H9 (cell line): ENCODE measurements at regions not wholly inside any gene's neighbourhood (a gene's known extent, or its start where the extent isn't known, plus 50 kb on each side); places are given as distances from the start of the nearest gene placed in this dataset.

Source experiments
- DNase-seq: peaks from one replicate; pipeline ENCODE4 v3.0.0-alpha.2; 2017
- H2AFZ ChIP-seq: one replicate; pipeline ENCODE4 v1.6.1; 2013; ENCODE audit warnings: mild to moderate bottlenecking, low read length, control low read depth, moderate library complexity
- H2AK5ac ChIP-seq: 2 replicates; pipeline ENCODE4 v1.6.1; 2013; ENCODE audit warnings: low read length, control low read depth, mixed read lengths; ENCODE audit not compliant: insufficient read length
- H2BK120ac ChIP-seq: one replicate; pipeline ENCODE4 v1.6.1; 2013; ENCODE audit warnings: low read depth, mild to moderate bottlenecking, low read length, control low read depth, inconsistent platforms; ENCODE audit not compliant: poor library complexity, severe bottlenecking
- H2BK12ac ChIP-seq: 2 replicates; pipeline ENCODE4 v1.6.1; 2013; ENCODE audit warnings: low read length, control low read depth, mixed read lengths, low read depth; ENCODE audit not compliant: insufficient read length
- H2BK15ac ChIP-seq: 2 replicates; pipeline ENCODE4 v1.6.1; 2013; ENCODE audit warnings: low read depth, low read length, control low read depth
- H2BK20ac ChIP-seq: one replicate; pipeline ENCODE4 v1.6.1; 2013; ENCODE audit warnings: low read depth, mild to moderate bottlenecking, low read length, control low read depth, inconsistent platforms; ENCODE audit not compliant: poor library complexity, severe bottlenecking
- H2BK5ac ChIP-seq: 2 replicates; pipeline ENCODE4 v1.6.1; 2013; ENCODE audit warnings: low read length, control low read depth, mixed read lengths; ENCODE audit not compliant: insufficient read length
- H3K14ac ChIP-seq: 2 replicates; pipeline ENCODE4 v1.6.1; 2013; ENCODE audit warnings: low read length, control low read depth; ENCODE audit not compliant: insufficient read depth
- H3K18ac ChIP-seq: 2 replicates; pipeline ENCODE4 v1.6.1; 2013; ENCODE audit warnings: low read depth, mild to moderate bottlenecking, mixed read lengths, low read length, control low read depth; ENCODE audit not compliant: insufficient read length
- H3K23ac ChIP-seq: 2 replicates; pipeline ENCODE4 v1.6.1; 2013; ENCODE audit warnings: low read length, control low read depth, mixed read lengths, low read depth; ENCODE audit not compliant: insufficient read length
- H3K23me2 ChIP-seq: 2 replicates; pipeline ENCODE4 v1.6.1; 2013; ENCODE audit warnings: low read depth, mild to moderate bottlenecking, mixed read lengths, low read length, control low read depth; ENCODE audit not compliant: insufficient read length, poor library complexity, severe bottlenecking
- H3K27ac ChIP-seq: 2 replicates; pipeline ENCODE4 v1.5.1; 2013; ENCODE audit warnings: low read length, control low read depth, mixed read lengths, low read depth; ENCODE audit not compliant: insufficient read length
- H3K27me3 ChIP-seq: 2 replicates; pipeline ENCODE4 v1.6.1; 2013; ENCODE audit warnings: low read length, control low read depth, inconsistent platforms; ENCODE audit not compliant: insufficient read depth
- H3K4ac ChIP-seq: 2 replicates; pipeline ENCODE4 v1.6.1; 2013; ENCODE audit warnings: low read depth, mild to moderate bottlenecking, control low read depth, inconsistent platforms, low read length, moderate library complexity
- H3K4me1 ChIP-seq: 2 replicates; pipeline ENCODE4 v1.6.1; 2013; ENCODE audit warnings: low read length, control low read depth, inconsistent platforms; ENCODE audit not compliant: insufficient read depth
- H3K4me2 ChIP-seq: 2 replicates; pipeline ENCODE4 v1.6.1; 2013; ENCODE audit warnings: low read length, control low read depth, mixed read lengths; ENCODE audit not compliant: insufficient read length, insufficient read depth
- H3K56ac ChIP-seq: 2 replicates; pipeline ENCODE4 v1.6.1; 2013; ENCODE audit warnings: low read depth, mild to moderate bottlenecking, mixed read lengths, low read length, control low read depth; ENCODE audit not compliant: insufficient read length
- H3K79me1 ChIP-seq: 2 replicates; pipeline ENCODE4 v1.6.1; 2013; ENCODE audit warnings: low read depth, mild to moderate bottlenecking, moderate library complexity, low read length, control low read depth, inconsistent platforms; ENCODE audit not compliant: insufficient read depth, poor library complexity, severe bottlenecking
- H3K79me2 ChIP-seq: 2 replicates; pipeline ENCODE4 v1.6.1; 2013; ENCODE audit warnings: low read length, control low read depth, inconsistent platforms; ENCODE audit not compliant: insufficient read depth
- H3K9ac ChIP-seq: 2 replicates; pipeline ENCODE4 v1.6.1; 2013; ENCODE audit warnings: low read length, control low read depth, mixed read lengths; ENCODE audit not compliant: insufficient read length; ENCODE audit errors: extremely low read depth
- H3K9me3 ChIP-seq: one replicate; pipeline ENCODE4 v1.6.1; 2013; ENCODE audit warnings: low read depth, low read length, inconsistent platforms; ENCODE audit not compliant: control insufficient read depth
- H3T11ph ChIP-seq: one replicate; pipeline ENCODE4 v1.6.1; 2013; ENCODE audit warnings: mild to moderate bottlenecking, low read length, control low read depth, inconsistent platforms
- H4K20me1 ChIP-seq: one replicate; pipeline ENCODE4 v1.6.1; 2013; ENCODE audit not compliant: control insufficient read depth, insufficient read length, insufficient read depth
- H4K5ac ChIP-seq: 2 replicates; pipeline ENCODE4 v1.6.1; 2013; ENCODE audit warnings: low read depth, mild to moderate bottlenecking, mixed read lengths, low read length, control low read depth; ENCODE audit not compliant: insufficient read length
- H4K8ac ChIP-seq: replicated peaks from 2 replicates; pipeline ENCODE4 v1.6.1; 2013; ENCODE audit warnings: low read length, control low read depth, mixed read lengths, low read depth; ENCODE audit not compliant: insufficient read length
- H4K91ac ChIP-seq: 2 replicates; pipeline ENCODE4 v1.6.1; 2013; ENCODE audit warnings: low read depth, mild to moderate bottlenecking, moderate library complexity, mixed read lengths, low read length, control low read depth; ENCODE audit not compliant: insufficient read length
- H3K27ac Mint-ChIP-seq, 3 experiments: 2 replicates in 2 of 3; 3 replicates in 1 of 3; pipeline ENCODE4 v1.8.0; 2020 to 2021; ENCODE audit warnings: mixed read lengths in 3 of 3, mild to moderate bottlenecking in 1 of 3, moderate library complexity in 1 of 3
- H3K27me3 Mint-ChIP-seq: 2 replicates; pipeline ENCODE4 v1.8.0; 2021; ENCODE audit warnings: low read depth, mild to moderate bottlenecking, moderate library complexity, mixed read lengths
- H3K36me3 Mint-ChIP-seq, 3 experiments: 2 replicates in 2 of 3; 3 replicates in 1 of 3; pipeline ENCODE4 v1.8.0; 2020 to 2021; ENCODE audit warnings: low read depth in 3 of 3, mixed read lengths in 3 of 3; ENCODE audit not compliant: insufficient read depth in 1 of 3
- H3K4me1 Mint-ChIP-seq, 2 experiments: 2 replicates each; pipeline ENCODE4 v1.8.0; 2020; ENCODE audit warnings: mixed read lengths in 2 of 2
- H3K4me3 Mint-ChIP-seq, 2 experiments: 2 replicates in 1 of 2; 3 replicates in 1 of 2; pipeline ENCODE4 v1.8.0; 2020 to 2021; ENCODE audit warnings: mild to moderate bottlenecking in 2 of 2, mixed read lengths in 2 of 2, moderate library complexity in 1 of 2
- H3K9me3 Mint-ChIP-seq, 2 experiments: 2 replicates in 1 of 2; 3 replicates in 1 of 2; pipeline ENCODE4 v1.8.0; 2020; ENCODE audit warnings: mild to moderate bottlenecking in 2 of 2, mixed read lengths in 2 of 2, moderate library complexity in 1 of 2
- CTCF ChIP-seq: fragments of 200-600 bp; sonication (generic); conservative IDR thresholded peaks from 3 replicates; pipeline ENCODE4 v1.8.0; 2021; ENCODE audit warnings: antibody characterized with exemption, mild to moderate bottlenecking

GRCh38 chr7:113548137-113548536, 370.7 kb downstream of the PPP1R3A start:
- H2BK20ac ChIP-seq: no peak overlapping the region
- H3K9me3 Mint-ChIP-seq: peaks cover 0 to 30% of the 10 kb centered on the region in 2 experiments; a peak in 2 of 5 replicates
- H3K18ac ChIP-seq: no peak overlapping the region
- no peak overlapping the region for H2BK5ac ChIP-seq
- no peaks in the 10 kb centered on the region; a peak in 1 of 7 replicates for H3K36me3 Mint-ChIP-seq
- no peak overlapping the region for H2AFZ ChIP-seq
- H3K23ac ChIP-seq: no peak overlapping the region
- no peak overlapping the region for H4K5ac ChIP-seq
- H2BK15ac ChIP-seq: no peak overlapping the region
- no peak overlapping the region for H3K4ac ChIP-seq
- no peaks in the 10 kb centered on the region for H3K79me1 ChIP-seq
- H3K4me1 ChIP-seq: no peaks in the 10 kb centered on the region
- no peak overlapping the region for H2BK120ac ChIP-seq
- H3K56ac ChIP-seq: no peak overlapping the region
- DNase-seq: no peak
- H3K9me3 ChIP-seq: no peaks in the 10 kb centered on the region
- no peak overlapping the region for H4K8ac ChIP-seq
- no peak overlapping the region for H3T11ph ChIP-seq
- no peak for TF ChIP-seq CTCF
- H3K27ac ChIP-seq: no peak overlapping the region
- H3K27me3 ChIP-seq: no peaks in the 10 kb centered on the region
- H3K4me1 Mint-ChIP-seq: no peaks in the 10 kb centered on the region
- H3K14ac ChIP-seq: no peak overlapping the region
- H3K4me2 ChIP-seq: no peak overlapping the region
- no peaks in the 10 kb centered on the region for H3K27me3 Mint-ChIP-seq
- H2AK5ac ChIP-seq: no peak overlapping the region
- H3K4me3 Mint-ChIP-seq: no peak overlapping the region
- no peak overlapping the region for H2BK12ac ChIP-seq
- H3K9ac ChIP-seq: no peak overlapping the region
- no peaks in the 10 kb centered on the region for H4K20me1 ChIP-seq
- H3K27ac Mint-ChIP-seq: no peak overlapping the region
- H3K79me2 ChIP-seq: no peaks in the 10 kb centered on the region
- no peaks in the 10 kb centered on the region for H3K23me2 ChIP-seq
- no peak overlapping the region for H4K91ac ChIP-seq
